ENCODE measurements at regions not wholly inside any gene's neighbourhood (a gene's known extent, or its start where the extent isn't known, plus 50 kb on each side); places are given as distances from the start of the nearest gene placed in this dataset.

GRCh38 chr14:71687166-71687831 is 244.9 kb upstream of the RGS6 start:
- TF ChIP-seq CTCF (conservative IDR thresholded peaks at IDR 0.05; ENCODE audit: low read length) (no peak), EZH2phosphoT487 (IDR thresholded peaks at IDR 0.05; ENCODE audit: borderline replicate concordance, low read depth, low read length) (no peak)
